ENCODE measurements at regions not wholly inside any gene's neighbourhood (a gene's known extent, or its start where the extent isn't known, plus 50 kb on each side); places are given as distances from the start of the nearest gene placed in this dataset.

DNA sequence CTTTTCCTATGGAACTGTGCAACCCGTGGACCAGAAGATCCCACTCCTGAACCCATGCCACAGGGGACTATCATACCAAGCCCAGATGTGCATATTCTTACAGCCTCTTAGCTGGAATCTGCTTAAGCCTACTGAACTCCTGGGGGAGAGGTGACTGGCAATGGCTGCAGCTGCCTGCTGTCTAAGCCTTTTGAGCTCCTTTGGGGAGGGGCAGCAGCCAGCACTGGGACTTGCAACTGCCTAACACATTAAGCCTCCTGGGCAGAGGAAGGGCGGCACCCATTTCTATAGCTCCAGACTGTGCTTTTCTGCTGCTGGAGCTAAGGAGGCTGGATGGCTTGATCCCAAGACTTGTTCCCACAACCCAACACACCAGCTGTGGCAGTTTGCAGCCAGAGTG, 117.9 kb upstream of the VEGFC start:
- ChIA-PET POLR2A (no interaction called here), CTCF (interaction anchor here (1.0 kb wide), 1 partner anchor 10 kb away, joined by 3 read pairs; no protein-coding TSS in a partner anchor)
- TF ChIP-seq, protein P1, sequence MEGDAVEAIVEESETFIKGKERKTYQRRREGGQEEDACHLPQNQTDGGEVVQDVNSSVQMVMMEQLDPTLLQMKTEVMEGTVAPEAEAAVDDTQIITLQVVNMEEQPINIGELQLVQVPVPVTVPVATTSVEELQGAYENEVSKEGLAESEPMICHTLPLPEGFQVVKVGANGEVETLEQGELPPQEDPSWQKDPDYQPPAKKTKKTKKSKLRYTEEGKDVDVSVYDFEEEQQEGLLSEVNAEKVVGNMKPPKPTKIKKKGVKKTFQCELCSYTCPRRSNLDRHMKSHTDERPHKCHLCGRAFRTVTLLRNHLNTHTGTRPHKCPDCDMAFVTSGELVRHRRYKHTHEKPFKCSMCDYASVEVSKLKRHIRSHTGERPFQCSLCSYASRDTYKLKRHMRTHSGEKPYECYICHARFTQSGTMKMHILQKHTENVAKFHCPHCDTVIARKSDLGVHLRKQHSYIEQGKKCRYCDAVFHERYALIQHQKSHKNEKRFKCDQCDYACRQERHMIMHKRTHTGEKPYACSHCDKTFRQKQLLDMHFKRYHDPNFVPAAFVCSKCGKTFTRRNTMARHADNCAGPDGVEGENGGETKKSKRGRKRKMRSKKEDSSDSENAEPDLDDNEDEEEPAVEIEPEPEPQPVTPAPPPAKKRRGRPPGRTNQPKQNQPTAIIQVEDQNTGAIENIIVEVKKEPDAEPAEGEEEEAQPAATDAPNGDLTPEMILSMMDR (IDR thresholded peaks at IDR 0.05; ENCODE audit: control extremely low read depth, extremely low read depth, low read depth, missing control alignments) = no peak
- no peak for DNase-seq (ENCODE audit: extremely low spot score)

DNA sequence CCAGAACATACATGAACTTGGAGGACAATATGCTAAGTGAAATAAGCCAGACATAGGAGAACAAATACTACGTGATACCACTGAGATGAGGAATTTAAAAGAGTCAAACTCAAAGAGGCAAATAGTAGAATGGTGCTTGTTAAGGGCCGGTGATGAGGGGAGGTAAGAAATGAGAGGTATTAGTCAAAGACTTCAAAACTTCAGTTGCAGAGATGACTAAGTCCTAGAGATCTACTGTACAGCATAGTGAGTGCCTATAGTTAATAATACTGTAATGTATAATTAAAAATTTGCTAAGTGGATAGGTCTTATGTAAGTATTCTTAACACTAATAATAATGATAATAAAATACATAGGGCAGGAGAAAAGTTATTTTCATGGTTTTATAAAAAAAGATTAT, 126.9 kb upstream of the VEGFC start:
- POLR2A ChIA-PET = no interaction called here

DNA sequence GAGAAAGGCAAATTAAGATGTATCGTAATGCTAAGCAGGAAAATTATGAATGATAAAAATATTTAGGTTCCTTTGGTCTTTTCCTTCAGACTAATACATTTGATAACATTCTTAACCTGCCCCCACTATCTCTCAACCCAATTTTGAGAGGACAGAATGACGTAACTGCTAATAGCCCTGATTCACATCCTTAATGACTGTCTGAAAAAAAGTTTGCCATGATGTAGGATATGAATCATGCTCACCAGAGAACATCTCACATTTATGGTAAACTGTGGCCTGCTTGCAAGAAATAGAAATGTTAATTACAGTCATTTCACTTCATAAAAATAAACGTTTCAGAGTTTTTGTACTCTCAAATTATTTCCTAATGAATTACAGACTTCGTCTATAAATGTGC, 128.0 kb upstream of the VEGFC start:
- DNase-seq (ENCODE audit: extremely low spot score) = no peak
- ChIA-PET CTCF (interaction anchor here (0.7 kb wide), 1 partner anchor 10 kb away, joined by 3 read pairs; no protein-coding TSS in a partner anchor), POLR2A (no interaction called here)
- TF ChIP-seq, protein P1 (IDR thresholded peaks at IDR 0.05; ENCODE audit: control extremely low read depth, extremely low read depth, low read depth, missing control alignments) = no peak

More for the DNA sequence above, 126.9 kb upstream of the VEGFC start:
- TF ChIP-seq, protein P1 (IDR thresholded peaks at IDR 0.05; ENCODE audit: control extremely low read depth, extremely low read depth, low read depth, missing control alignments) = no peak
- CTCF ChIA-PET = no interaction called here
- DNase-seq (ENCODE audit: extremely low spot score) = no peak

DNA sequence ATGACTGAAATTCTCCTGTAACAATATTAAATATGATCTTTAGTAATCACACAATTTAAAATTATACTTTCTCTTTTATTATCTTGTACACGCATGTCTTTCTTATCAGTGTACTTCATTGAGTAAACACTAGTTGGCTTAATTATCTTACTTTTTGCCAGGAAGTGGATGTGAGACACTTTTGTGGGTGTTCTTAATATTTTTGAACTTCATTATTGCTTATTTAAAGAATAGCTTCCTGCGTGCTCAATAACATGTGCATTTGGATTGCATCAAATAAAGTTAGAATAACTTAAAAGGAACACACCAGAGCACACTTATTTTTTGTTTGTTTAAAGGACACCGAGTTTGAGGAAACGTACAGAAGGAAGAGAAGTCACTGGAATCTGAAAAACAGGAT, 128.5 kb upstream of the VEGFC start:
- CTCF ChIA-PET = interaction anchor here (0.7 kb wide), 1 partner anchor 11 kb away, joined by 3 read pairs; no protein-coding TSS in a partner anchor
- POLR2A ChIA-PET = no interaction called here
- DNase-seq (ENCODE audit: extremely low spot score) = no peak
- TF ChIP-seq, protein P1 (IDR thresholded peaks at IDR 0.05; ENCODE audit: control extremely low read depth, extremely low read depth, low read depth, missing control alignments) = no peak

DNA sequence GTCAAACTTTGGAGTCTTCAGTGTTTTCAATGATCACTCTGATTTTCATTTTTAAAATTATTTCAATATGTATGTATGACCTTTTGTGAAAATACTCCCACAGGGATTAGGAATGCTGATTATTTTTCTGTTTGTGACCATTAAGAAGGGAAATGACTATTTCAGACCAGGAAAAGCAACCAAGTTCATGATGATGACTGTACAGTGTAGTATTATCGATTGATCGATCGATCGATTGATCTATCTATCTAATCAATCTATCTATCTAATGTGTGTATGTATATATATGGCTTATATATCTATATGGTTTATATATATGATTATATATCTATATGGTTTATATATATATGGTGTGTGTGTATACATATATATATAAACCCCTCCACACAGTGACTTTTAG, 131.5 kb upstream of the VEGFC start:
- DNase-seq (ENCODE audit: extremely low spot score) = no peak
- CTCF ChIA-PET = no interaction called here
- TF ChIP-seq, protein P1 (IDR thresholded peaks at IDR 0.05; ENCODE audit: control extremely low read depth, extremely low read depth, low read depth, missing control alignments) = no peak
- POLR2A ChIA-PET = no interaction called here

DNA sequence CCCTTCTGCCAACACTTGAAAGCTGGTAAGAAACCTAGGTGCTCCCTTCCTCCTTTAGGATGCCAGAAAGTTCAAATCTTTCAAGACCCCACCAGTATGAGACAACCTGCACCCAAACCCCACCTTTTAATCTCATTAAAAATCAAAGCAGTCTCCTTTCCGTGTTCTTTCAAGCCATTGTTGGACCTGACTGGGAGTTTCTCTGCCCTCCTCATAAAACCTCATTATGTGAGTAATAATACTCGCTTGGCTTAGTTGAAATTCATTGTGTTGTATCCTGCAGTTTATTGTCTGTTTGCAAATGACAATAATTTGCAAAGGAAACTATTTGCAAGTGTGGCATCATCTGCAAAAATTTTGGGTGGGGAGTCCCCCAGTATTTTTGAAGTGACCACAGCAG, 133.2 kb upstream of the VEGFC start:
- CTCF ChIA-PET = interaction anchor here (1.7 kb wide), 1 partner anchor 14 kb away, joined by 3 read pairs; no protein-coding TSS in a partner anchor
- POLR2A ChIA-PET = no interaction called here

More for the DNA sequence above, 133.2 kb upstream of the VEGFC start:
- no peak for DNase-seq (ENCODE audit: extremely low spot score)
- TF ChIP-seq, protein P1 (IDR thresholded peaks at IDR 0.05; ENCODE audit: control extremely low read depth, extremely low read depth, low read depth, missing control alignments) = no peak
